ENCODE measurements at regions not wholly inside any gene's neighbourhood (a gene's known extent, or its start where the extent isn't known, plus 50 kb on each side); places are given as distances from the start of the nearest gene placed in this dataset.

- dilution Hi-C loops (cut with MboI; ENCODE audit: extremely low pct_ligation_motif_present, low sequenced_read_pairs) (no loop called here), intact Hi-C loops (cut with micrococcal nuclease) (no loop called here)
- FAIRE-seq = no peak
- CTCF ChIA-PET = no interaction called here
- no peak for TF ChIP-seq POLR2A (IDR thresholded peaks at IDR 0.05; ENCODE audit: low read depth, low read length)
- TF ChIP-seq POLR2AphosphoS5 (IDR thresholded peaks at IDR 0.05; ENCODE audit: insufficient read depth, low read depth, low read length) = no peak
- TF ChIP-seq CTCF (IDR thresholded peaks at IDR 0.05; ENCODE audit: extremely low read depth in 1 of 2, insufficient read depth in 1 of 2, low read depth in 1 of 2, low read length in 2 of 2) = no peak
- TF ChIP-seq MAX (IDR thresholded peaks at IDR 0.05; ENCODE audit: insufficient read depth, insufficient read length) = no peak
- TF ChIP-seq MYC (IDR thresholded peaks at IDR 0.05; ENCODE audit: low read depth, low read length) = no peak
- no peak for TF ChIP-seq JUN (IDR thresholded peaks at IDR 0.05; ENCODE audit: borderline replicate concordance, insufficient read depth, insufficient read length, low read depth)
- no peak for TF ChIP-seq EZH2 (IDR thresholded peaks at IDR 0.05; ENCODE audit: borderline replicate concordance, low read depth, low read length, severe bottlenecking)
- no peak for TF ChIP-seq GATA2 (IDR thresholded peaks at IDR 0.05; ENCODE audit: insufficient read depth, insufficient read length, low read depth, low read length)
- TF ChIP-seq FOS (IDR thresholded peaks at IDR 0.05; ENCODE audit: borderline replicate concordance, insufficient read depth, low read length) = no peak
- H3K27me3 ChIP-seq (ENCODE audit: control insufficient read depth in 2 of 2, insufficient read depth in 2 of 2, low read length in 2 of 2) = no peaks in the 10 kb centered on the region
- H3K4me2 ChIP-seq (ENCODE audit: insufficient read depth, low read length) = no peak overlapping the region
- no peak overlapping the region for H2AFZ ChIP-seq (ENCODE audit: low read depth, low read length)
- no TSS peak for BruUV-seq (replicated peaks)
- H3K9ac ChIP-seq (replicated peaks; ENCODE audit: extremely low read depth, insufficient read depth, low read length) = no peak overlapping the region
- no peaks in the 10 kb centered on the region for H3K4me1 ChIP-seq (ENCODE audit: control insufficient read depth, extremely low read depth, insufficient read depth, low read length)
- no peak overlapping the region for H3K27ac ChIP-seq (ENCODE audit: insufficient read depth, low read depth, low read length)
- POLR2A ChIA-PET = no interaction called here
- H3K9me1 ChIP-seq (replicated peaks; ENCODE audit: control insufficient read depth, extremely low read depth, insufficient read depth, low read length) = no peaks in the 10 kb centered on the region
- no peaks in the 10 kb centered on the region for H3K9me3 ChIP-seq (replicated peaks; ENCODE audit: control insufficient read depth, insufficient read depth, low read length)
- no peaks in the 10 kb centered on the region for H3K36me3 ChIP-seq (ENCODE audit: control insufficient read depth in 2 of 2, extremely low read depth in 1 of 2, insufficient read depth in 2 of 2, low read length in 2 of 2)
- no peak for DNase-seq (ENCODE audit: low read depth, low spot score)
- H3K79me2 ChIP-seq (ENCODE audit: control insufficient read depth, insufficient read depth, low read length) = no peaks in the 10 kb centered on the region
- no peaks in the 10 kb centered on the region for H4K20me1 ChIP-seq (replicated peaks; ENCODE audit: control insufficient read depth, extremely low read depth, insufficient read depth, low read length)
- H3K4me3 ChIP-seq (replicated peaks in 1 of 3; ENCODE audit: insufficient read depth in 1 of 3, low read depth in 1 of 3, low read length in 3 of 3) = no peak overlapping the region
Measured at GRCh38 chr11:28384418-28384817, 276.2 kb downstream of the METTL15 start.
